ENCODE measurements at regions not wholly inside any gene's neighbourhood (a gene's known extent, or its start where the extent isn't known, plus 50 kb on each side); places are given as distances from the start of the nearest gene placed in this dataset.
"Not testable (repeated sequence)": the region's sequence is repeated elsewhere in the genome, so short reads cannot be mapped to it uniquely, and the experiment has no call there.

- DNase-seq (ENCODE audit: low read depth): no peak
Measured at GRCh38 chr5:82956600-82956999, 120.6 kb downstream of the TMEM167A start.

DNA sequence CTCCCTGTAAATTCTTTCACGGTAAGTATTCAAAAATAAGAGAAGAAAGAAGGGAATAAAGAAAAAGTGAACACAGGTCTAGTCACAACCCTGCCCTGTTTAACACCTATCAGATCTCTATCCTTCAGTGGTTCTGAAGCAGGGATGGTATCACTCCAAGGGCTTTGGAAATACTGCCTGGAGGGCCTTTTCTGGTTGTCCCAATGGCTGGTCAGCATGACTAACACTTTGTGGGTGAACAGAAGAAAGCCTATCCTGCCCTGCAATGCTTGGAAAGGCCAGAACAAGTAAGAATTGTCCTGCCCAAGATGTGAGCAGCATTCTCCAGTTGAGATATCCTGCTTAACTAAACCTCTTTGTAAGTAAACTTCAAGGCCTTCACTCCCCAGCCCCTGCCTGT, 124.9 kb downstream of the TMEM167A start:
- no peak for DNase-seq (ENCODE audit: low read depth)

GRCh38 chr5:82944267-82944666, 132.9 kb downstream of the TMEM167A start:
- not testable (repeated sequence) for DNase-seq (ENCODE audit: low read depth)

GRCh38 chr5:82942083-82942881, 134.9 kb downstream of the TMEM167A start:
- DNase-seq (ENCODE audit: low read depth): no peak

DNA sequence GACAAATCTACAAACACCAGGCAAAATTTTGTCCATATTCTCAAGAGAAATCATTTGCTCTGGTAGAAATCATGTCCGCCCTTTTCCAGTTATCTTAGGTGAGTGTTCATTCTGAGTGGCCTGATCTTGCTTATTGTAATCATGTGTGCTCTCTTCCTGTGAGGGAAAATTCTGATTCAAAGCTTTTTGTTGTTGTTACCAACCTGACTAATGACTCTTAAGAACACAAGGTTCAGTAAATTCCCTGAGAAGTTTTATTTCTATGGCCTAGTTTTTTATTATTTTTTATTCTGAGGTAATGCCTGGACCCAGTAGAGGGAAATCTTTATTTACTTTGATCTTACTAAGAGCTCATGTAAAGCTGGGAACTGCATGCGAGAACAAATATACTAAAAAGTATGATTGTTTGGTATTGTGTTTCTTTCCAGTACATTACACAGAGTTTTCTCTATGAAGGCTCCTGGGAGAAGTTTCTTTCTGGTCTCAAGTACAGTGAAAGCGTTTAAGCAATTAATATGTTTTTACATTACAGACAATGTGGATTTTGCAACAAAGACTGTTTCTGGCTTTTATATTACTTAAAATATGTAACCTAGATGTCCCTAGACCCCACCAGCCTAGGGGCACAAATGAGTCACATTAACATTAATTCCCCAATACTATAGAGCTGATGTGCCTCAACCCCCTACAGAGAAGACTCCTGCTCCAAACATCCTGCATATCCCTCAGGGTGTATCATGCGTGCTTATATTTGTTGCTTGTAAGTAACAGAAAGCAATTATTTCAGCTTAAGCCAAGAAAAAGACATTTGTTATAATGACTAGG, 138.1 kb downstream of the TMEM167A start:
- no peak for DNase-seq (ENCODE audit: low read depth)

DNA sequence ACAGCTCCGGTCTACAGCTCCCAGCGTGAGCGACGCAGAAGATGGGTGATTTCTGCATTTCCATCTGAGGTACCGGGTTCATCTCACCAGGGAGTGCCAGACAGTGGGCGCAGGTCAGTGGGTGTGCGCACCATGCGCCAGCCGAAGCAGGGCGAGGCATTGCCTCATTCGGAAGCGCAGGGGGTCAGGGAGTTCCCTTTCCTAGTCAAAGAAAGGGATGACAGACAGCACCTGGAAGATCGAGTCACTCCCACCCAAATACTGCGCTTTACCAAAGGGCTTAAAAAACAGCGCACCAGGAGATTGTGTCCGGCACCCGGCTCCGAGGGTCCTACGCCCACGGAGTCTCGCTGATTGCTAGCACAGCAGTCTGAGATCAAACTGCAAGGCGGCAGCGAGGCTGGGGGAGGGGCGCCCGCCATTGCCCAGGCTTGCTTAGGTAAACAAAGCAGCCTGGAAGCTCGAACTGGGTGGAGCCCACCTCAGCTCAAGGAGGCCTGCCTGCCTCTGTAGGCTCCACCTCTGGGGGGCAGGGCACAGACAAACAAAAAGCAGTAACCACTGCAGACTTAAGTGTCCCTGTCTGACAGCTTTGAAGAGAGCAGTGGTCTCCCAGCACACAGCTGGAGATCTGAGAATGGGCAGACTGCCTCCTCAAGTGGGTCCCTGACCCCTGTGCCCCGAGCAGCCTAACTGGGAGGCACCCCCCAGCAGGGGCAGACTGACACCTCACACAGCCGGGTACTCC, 144.5 kb downstream of the TMEM167A start:
- DNase-seq (ENCODE audit: low read depth): not testable (repeated sequence)

GRCh38 chr5:82931110-82931509, 146.1 kb downstream of the TMEM167A start:
- DNase-seq (ENCODE audit: low read depth): no peak

DNA sequence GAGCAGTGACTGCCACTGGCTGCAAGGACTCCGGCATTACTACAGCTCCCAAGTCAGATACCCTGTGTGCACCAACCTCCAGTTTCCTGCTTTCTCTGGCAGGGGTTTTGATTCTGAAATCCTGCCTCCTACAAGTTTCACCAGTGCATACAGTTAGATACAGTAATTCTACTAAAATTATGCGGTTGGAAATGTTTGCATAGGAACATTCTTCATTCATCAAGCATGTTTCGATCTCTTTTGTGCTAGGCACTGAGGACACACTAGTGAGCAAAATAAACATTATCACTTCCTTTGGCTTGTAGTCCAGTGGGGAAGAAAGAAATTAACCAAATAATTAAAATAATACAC, 152.2 kb downstream of the TMEM167A start:
- no peak for DNase-seq (ENCODE audit: low read depth)

- no peak for DNase-seq (ENCODE audit: low read depth)
Measured at GRCh38 chr5:82924226-82925060, 152.8 kb downstream of the TMEM167A start.

GRCh38 chr5:82922086-82922734, 155.0 kb downstream of the TMEM167A start:
- no peak for DNase-seq (ENCODE audit: low read depth)

- no peak for DNase-seq (ENCODE audit: low read depth)
Measured at GRCh38 chr5:82918311-82919031, 158.7 kb downstream of the TMEM167A start.

DNA sequence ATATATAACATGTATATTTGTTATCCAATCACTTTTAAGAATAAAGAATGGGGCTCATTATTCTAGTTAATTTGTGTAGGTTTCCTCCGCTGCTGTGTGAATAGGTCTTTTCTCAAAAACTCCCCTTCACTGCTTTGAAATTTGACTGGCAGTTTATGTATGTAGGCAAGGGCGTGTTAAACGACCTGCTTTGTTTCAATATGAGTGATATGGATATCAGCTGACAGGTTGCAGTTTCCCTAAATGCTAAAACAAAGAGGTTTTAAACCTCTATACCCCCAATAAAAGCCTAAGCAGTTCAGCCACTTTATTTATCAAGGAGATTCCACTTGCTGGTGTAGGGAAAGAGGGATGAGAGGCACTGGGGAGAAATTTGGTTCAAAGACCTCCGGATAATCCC, 159.6 kb downstream of the TMEM167A start:
- no peak for DNase-seq (ENCODE audit: low read depth)

DNA sequence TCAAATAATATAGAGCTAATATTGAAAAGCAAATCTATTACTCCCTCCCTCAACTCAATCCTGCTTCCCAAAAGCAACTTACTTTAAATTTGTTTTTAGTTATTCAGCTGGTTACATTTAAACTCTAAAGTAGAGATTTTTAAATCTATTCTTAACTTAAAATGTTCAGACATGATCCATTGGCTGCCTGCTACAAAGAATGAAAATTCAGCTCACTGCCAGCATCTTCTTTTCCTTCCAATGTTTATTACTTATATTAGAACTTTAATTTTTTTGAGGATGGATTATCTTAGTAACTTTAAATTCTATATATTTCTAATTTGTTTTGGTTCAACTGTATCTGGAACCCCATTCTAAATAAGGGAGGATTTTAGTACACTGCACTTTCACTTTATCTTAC, 163.2 kb downstream of the TMEM167A start:
- no peak for DNase-seq (ENCODE audit: low read depth)

DNA sequence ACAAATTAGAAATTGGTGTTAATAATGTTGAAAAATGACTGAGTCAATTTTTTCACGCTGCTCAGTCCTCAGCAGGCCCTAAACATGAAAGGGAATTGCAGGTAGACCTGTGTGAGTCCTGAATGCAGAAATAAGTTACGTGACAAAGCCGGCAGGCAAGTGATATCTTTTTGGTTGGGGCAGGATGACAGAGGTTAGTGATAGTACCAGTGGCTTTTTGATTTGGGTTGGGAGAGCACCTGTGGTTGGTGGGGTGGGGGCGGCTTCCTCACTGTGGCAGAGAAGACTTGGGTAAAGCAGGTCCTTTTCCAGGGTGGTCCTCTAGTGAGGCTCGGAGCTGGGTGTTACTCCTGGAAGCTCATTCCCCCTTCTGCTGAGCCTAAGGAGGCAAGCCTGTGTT, 164.7 kb downstream of the TMEM167A start:
- DNase-seq (ENCODE audit: low read depth): no peak

- no peak for DNase-seq (ENCODE audit: low read depth)
Measured at GRCh38 chr5:82911910-82912309, 165.3 kb downstream of the TMEM167A start.

- no peak for DNase-seq (ENCODE audit: low read depth)
Measured at GRCh38 chr5:82910905-82911304, 166.3 kb downstream of the TMEM167A start.

- no peak for DNase-seq (ENCODE audit: low read depth)
Measured at GRCh38 chr5:82910491-82910890, 166.7 kb downstream of the TMEM167A start.

DNA sequence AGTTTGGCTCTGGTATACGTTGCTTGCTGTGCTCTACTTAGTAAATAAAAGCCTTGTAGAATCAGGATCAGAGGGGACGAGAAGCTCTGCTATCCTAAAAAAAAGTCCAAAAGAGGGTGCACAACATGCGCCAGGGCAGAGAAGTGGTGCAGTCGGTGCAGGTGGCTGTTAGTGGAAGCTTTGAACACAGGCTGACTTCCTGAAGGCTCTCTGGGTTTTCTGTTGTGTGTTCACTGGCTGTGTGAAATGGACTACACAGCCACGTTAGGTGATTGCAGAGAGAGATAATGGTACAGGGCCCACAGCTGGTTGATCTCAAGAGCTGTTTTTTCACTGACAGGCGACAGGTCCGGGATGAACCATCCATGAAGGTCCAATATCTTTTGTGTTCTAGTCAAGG, 167.4 kb downstream of the TMEM167A start:
- no peak for DNase-seq (ENCODE audit: low read depth)

- no peak for DNase-seq (ENCODE audit: low read depth)
Measured at GRCh38 chr5:82905986-82906385, 171.2 kb downstream of the TMEM167A start.

DNA sequence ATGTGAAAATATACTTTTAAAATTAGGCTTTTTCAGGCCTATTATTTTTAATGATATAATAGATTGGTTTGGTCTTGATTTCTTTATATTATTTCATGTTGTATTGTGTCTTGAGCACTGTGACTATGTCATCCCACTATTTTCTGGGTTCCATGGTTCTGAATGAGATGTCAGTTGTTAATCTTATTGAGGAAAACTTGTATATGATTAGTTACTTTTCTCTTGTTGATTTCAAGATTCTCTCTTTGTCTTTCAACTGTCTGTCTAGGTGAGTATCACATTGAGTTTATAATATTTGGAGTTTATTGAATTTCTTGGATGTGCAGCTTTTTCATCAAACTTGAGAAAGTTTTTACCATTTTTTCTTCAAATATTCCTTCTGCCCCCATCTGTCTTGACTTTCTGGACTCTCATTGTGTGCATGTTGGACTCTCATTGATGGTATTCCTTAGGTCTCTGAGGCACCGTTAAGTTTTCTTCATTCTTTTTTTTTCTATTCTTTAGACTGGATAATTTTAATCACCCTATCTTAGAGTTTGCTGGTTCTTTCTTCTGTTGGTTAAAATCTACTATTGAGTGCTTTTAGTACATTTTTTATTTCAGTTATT, 175.8 kb downstream of the TMEM167A start:
- DNase-seq (ENCODE audit: low read depth): no peak

Measured in HS-27A (cell line).